Keratinocyte (primary cell): ENCODE measurements at regions not wholly inside any gene's neighbourhood (a gene's known extent, or its start where the extent isn't known, plus 50 kb on each side); places are given as distances from the start of the nearest gene placed in this dataset.

Source experiments
- DNase-seq: peaks from one replicate; pipeline ENCODE4 v3.0.0-alpha.2; 2011; ENCODE audit warnings: low read depth, missing footprints, low spot score
- FAIRE-seq: peaks from 2 replicates; lab custom pipeline; 2011; peaks lifted over from hg19 to GRCh38; lab: Jason Lieb, UNC
- H2AFZ ChIP-seq: 2 replicates; pipeline ENCODE4 v1.6.0; 2012; ENCODE audit warnings: low read length, control low read depth, inconsistent platforms; ENCODE audit not compliant: control insufficient read depth
- H3K27ac ChIP-seq: 2 replicates; pipeline ENCODE4 v1.5.1; 2011; ENCODE audit warnings: low read length; ENCODE audit not compliant: control insufficient read depth, insufficient read depth
- H3K27me3 ChIP-seq: 3 replicates; pipeline ENCODE4 v1.6.0; 2011; ENCODE audit warnings: low read length; ENCODE audit not compliant: control insufficient read depth, insufficient read depth; ENCODE audit errors: extremely low read depth
- H3K36me3 ChIP-seq, 2 experiments: 2 replicates in 1 of 2; 3 replicates in 1 of 2; pipeline ENCODE4 v1.5.1; 2011; ENCODE audit warnings: low read length in 2 of 2, mild to moderate bottlenecking in 1 of 2; ENCODE audit not compliant: control insufficient read depth in 2 of 2, insufficient read depth in 2 of 2; ENCODE audit errors: extremely low read depth in 1 of 2
- H3K4me1 ChIP-seq: 3 replicates; pipeline ENCODE4 v1.5.1; 2011; ENCODE audit warnings: low read length; ENCODE audit not compliant: control insufficient read depth, insufficient read depth; ENCODE audit errors: extremely low read depth
- H3K4me2 ChIP-seq: 3 replicates; pipeline ENCODE4 v1.6.0; 2011; ENCODE audit warnings: low read depth, low read length; ENCODE audit not compliant: control insufficient read depth, insufficient read depth; ENCODE audit errors: extremely low read depth
- H3K4me3 ChIP-seq, 3 experiments: fragments of 200-600 bp in 1 of 3; sonication (generic) in 1 of 3; 2 replicates in 2 of 3; 3 replicates in 1 of 3; pipeline ENCODE4 v1.5.1; 2011 to 2016; ENCODE audit warnings: low read length in 3 of 3, mild to moderate bottlenecking in 3 of 3, control low read depth in 2 of 3, inconsistent platforms in 1 of 3, low read depth in 1 of 3, mixed read lengths in 1 of 3, mixed run types in 1 of 3, moderate library complexity in 1 of 3; ENCODE audit not compliant: control insufficient read depth in 2 of 3, insufficient read depth in 2 of 3; ENCODE audit errors: extremely low read depth in 1 of 3
- H3K79me2 ChIP-seq: 2 replicates; pipeline ENCODE4 v1.6.0; 2012; ENCODE audit warnings: low read length; ENCODE audit not compliant: control insufficient read depth, insufficient read depth
- H3K9ac ChIP-seq: 3 replicates; pipeline ENCODE4 v1.6.0; 2011; ENCODE audit warnings: low read length; ENCODE audit not compliant: control insufficient read depth, insufficient read depth; ENCODE audit errors: extremely low read depth
- H3K9me1 ChIP-seq: 3 replicates; pipeline ENCODE4 v1.6.0; 2011; ENCODE audit warnings: low read length; ENCODE audit not compliant: control insufficient read depth, insufficient read depth; ENCODE audit errors: extremely low read depth
- H3K9me3 ChIP-seq: 2 replicates; pipeline ENCODE4 v1.5.1; 2012; ENCODE audit warnings: low read depth, low read length; ENCODE audit not compliant: control insufficient read depth
- H4K20me1 ChIP-seq: 3 replicates; pipeline ENCODE4 v1.6.0; 2011; ENCODE audit warnings: low read length; ENCODE audit not compliant: control insufficient read depth, insufficient read depth; ENCODE audit errors: extremely low read depth
- EZH2 ChIP-seq: IDR thresholded peaks from one replicate; pipeline ENCODE4 v1.6.1; 2012; ENCODE audit warnings: inconsistent platforms, mild to moderate bottlenecking, low read length, moderate library complexity
- dilution Hi-C: fragments of 300-500 bp; cut with MboI; formaldehyde crosslinking; loops from one replicate; pipeline ENCODE4 v1.7.0; 2020; ENCODE audit warnings: low sequenced_read_pairs; ENCODE audit not compliant: extremely low pct_ligation_motif_present
- TF ChIP-seq, protein P1 (sequence below), 3 experiments: IDR thresholded peaks in 1 of 3; conservative IDR thresholded peaks in 1 of 3; optimal IDR thresholded peaks in 1 of 3; 2 replicates in 2 of 3; 3 replicates in 1 of 3; pipeline versions ENCODE3 to v1.5.1; 2011; ENCODE audit warnings: low read length in 3 of 3, mild to moderate bottlenecking in 3 of 3, moderate library complexity in 2 of 3, control low read depth in 1 of 3, inconsistent platforms in 1 of 3; ENCODE audit not compliant: insufficient read depth in 2 of 3; ENCODE audit errors: extremely low read depth in 1 of 3

DNA sequence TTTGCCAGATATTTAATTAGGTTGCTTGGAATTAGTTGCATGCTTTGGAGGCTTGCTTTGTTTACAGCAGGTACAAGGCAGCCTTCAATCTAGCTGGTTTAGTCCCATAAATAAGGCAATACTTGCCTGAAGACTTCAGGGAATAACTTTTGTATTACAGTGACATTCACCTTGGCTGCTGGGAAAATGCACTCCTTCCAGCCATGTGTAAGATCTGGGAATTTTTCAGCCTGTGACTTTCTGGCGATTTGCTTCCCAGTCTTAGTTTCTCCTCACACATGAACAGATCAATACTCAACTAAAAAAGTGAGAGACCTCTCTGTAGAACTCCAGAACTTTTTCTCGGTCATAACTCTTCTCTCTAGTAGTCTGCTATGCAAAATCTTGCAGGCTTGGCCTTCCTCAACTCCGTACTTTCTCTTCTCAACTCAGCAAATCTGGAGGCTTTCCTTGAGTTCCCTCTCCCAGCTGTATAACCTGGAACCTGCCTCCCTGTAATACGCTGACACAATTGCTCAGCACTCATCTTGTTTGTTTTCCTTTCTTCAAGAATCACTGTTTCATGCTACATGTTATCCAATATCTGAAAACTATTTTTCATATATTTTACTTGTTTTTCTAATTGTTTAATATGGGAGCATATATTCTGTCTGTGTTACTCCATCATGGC lies 173.0 kb downstream of the MSX2 start:
- H3K9me1 ChIP-seq, result no peaks in the 10 kb centered on the region
- H3K79me2 ChIP-seq, result no peaks in the 10 kb centered on the region
- no peak overlapping the region for H3K9ac ChIP-seq
- H3K27me3 ChIP-seq, result no peaks in the 10 kb centered on the region
- no peak overlapping the region for H3K4me2 ChIP-seq
- DNase-seq (no peak), FAIRE-seq (no peak)
- dilution Hi-C loops, result no loop called here
- peaks cover 4% of the 10 kb centered on the region for H3K4me1 ChIP-seq
- no peaks in the 10 kb centered on the region for H3K9me3 ChIP-seq
- H3K27ac ChIP-seq, result no peak overlapping the region
- no peak overlapping the region for H2AFZ ChIP-seq
- no peaks in the 10 kb centered on the region for H4K20me1 ChIP-seq
- no peak for TF ChIP-seq EZH2
- TF ChIP-seq, protein P1, sequence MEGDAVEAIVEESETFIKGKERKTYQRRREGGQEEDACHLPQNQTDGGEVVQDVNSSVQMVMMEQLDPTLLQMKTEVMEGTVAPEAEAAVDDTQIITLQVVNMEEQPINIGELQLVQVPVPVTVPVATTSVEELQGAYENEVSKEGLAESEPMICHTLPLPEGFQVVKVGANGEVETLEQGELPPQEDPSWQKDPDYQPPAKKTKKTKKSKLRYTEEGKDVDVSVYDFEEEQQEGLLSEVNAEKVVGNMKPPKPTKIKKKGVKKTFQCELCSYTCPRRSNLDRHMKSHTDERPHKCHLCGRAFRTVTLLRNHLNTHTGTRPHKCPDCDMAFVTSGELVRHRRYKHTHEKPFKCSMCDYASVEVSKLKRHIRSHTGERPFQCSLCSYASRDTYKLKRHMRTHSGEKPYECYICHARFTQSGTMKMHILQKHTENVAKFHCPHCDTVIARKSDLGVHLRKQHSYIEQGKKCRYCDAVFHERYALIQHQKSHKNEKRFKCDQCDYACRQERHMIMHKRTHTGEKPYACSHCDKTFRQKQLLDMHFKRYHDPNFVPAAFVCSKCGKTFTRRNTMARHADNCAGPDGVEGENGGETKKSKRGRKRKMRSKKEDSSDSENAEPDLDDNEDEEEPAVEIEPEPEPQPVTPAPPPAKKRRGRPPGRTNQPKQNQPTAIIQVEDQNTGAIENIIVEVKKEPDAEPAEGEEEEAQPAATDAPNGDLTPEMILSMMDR (optimal IDR thresholded peaks at IDR 0.05 in 1 of 3, IDR thresholded peaks at IDR 0.05 in 1 of 3, conservative IDR thresholded peaks at IDR 0.05 in 1 of 3; ENCODE audit: extremely low read depth in 1 of 3, insufficient read depth in 2 of 3, low read length in 3 of 3), result no peak
- H3K36me3 ChIP-seq, result no peaks in the 10 kb centered on the region
- H3K4me3 ChIP-seq, result no peak overlapping the region

- TF ChIP-seq, protein P1 (optimal IDR thresholded peaks at IDR 0.05 in 1 of 3, IDR thresholded peaks at IDR 0.05 in 1 of 3, conservative IDR thresholded peaks at IDR 0.05 in 1 of 3; ENCODE audit: extremely low read depth in 1 of 3, insufficient read depth in 2 of 3, low read length in 3 of 3), result peak in 1 of 3 experiments; percentile 30
- TF ChIP-seq EZH2, result no peak
- Histone ChIP-seq H3K27ac (no peak overlapping the region), H3K4me2 (no peak overlapping the region), H3K4me1 (peaks cover under 1% of the 10 kb centered on the region), H3K36me3 (no peaks in the 10 kb centered on the region), H3K4me3 (no peak overlapping the region), H3K9me3 (no peaks in the 10 kb centered on the region), H3K9ac (no peak overlapping the region), H3K27me3 (no peaks in the 10 kb centered on the region), H3K9me1 (no peaks in the 10 kb centered on the region), H2AFZ (no peak overlapping the region), H3K79me2 (no peaks in the 10 kb centered on the region), H4K20me1 (no peaks in the 10 kb centered on the region)
- no peak for DNase-seq
- no peak for FAIRE-seq
- dilution Hi-C loops, result no loop called here
Observed at GRCh38 chr5:174895360-174895759, 171.0 kb downstream of the MSX2 start.
